K562 (cell line): ENCODE measurements at regions not wholly inside any gene's neighbourhood (a gene's known extent, or its start where the extent isn't known, plus 50 kb on each side); places are given as distances from the start of the nearest gene placed in this dataset.

ENCODE experiments used
- ATAC-seq: fragments of 200-7000 bp; cut with Tn5 transposase; 3 replicates; pipeline ENCODE4 v1.9.1; 2020; ENCODE audit warnings: moderate library complexity
- BruUV-seq: library from RNA; stranded (reverse); fragments of 400-500 nt; replicated peaks from 2 replicates; lab custom pipeline; 2021; lab: Mats Ljungman, UMichigan
- CTCF ChIA-PET: fragments of 300-600 bp; formaldehyde crosslinking; extraction: SDS; loops from one replicate; lab custom pipeline; 2021; ENCODE audit warnings: low intra/inter-chr PET ratio; lab: Yijun Ruan, JAX
- POLR2A ChIA-PET: fragments of 300-600, 350-650 bp; sonication (Branson Sonifier 250); formaldehyde crosslinking; extraction: SDS; loops from one replicate; lab custom pipeline; 2021; ENCODE audit warnings: antibody characterized with exemption, inconsistent platforms; lab: Yijun Ruan, JAX
- DNase-seq, 4 experiments: peaks; one replicate each; pipeline versions ENCODE4 v3.0.0 to v3.0.0-alpha.2; 2011 to 2018; ENCODE audit warnings: low spot score in 3 of 4, mixed read lengths in 3 of 4; ENCODE audit errors: extremely low read depth in 1 of 4
- FAIRE-seq: peaks from 2 replicates; lab custom pipeline; 2011; peaks lifted over from hg19 to GRCh38; lab: Jason Lieb, UNC
- H2AFZ ChIP-seq: 2 replicates; pipeline ENCODE4 v1.6.0; 2011; ENCODE audit warnings: low read depth, low read length, control low read depth, inconsistent platforms
- H3K27ac ChIP-seq: fragments of 200-600 bp; 3 replicates; pipeline ENCODE4 v1.8.0; 2011; ENCODE audit warnings: low read depth, mild to moderate bottlenecking, control low read depth, inconsistent platforms, low read length, moderate library complexity, mixed read lengths; ENCODE audit errors: extremely low read depth
- H3K27me3 ChIP-seq, 2 experiments: fragments of 300-600 bp in 1 of 2; 2 replicates in 1 of 2; 3 replicates in 1 of 2; pipeline versions ENCODE4 v1.6.0 to v1.8.0; 2011; ENCODE audit warnings: inconsistent platforms in 2 of 2, low read length in 2 of 2, mild to moderate bottlenecking in 1 of 2, mixed read lengths in 1 of 2, moderate library complexity in 1 of 2; ENCODE audit not compliant: control insufficient read depth in 2 of 2, insufficient read depth in 2 of 2
- H3K36me3 ChIP-seq: fragments of 300-600 bp; 3 replicates; pipeline ENCODE4 v1.8.0; 2011; ENCODE audit warnings: mild to moderate bottlenecking, low read length, inconsistent platforms; ENCODE audit not compliant: control insufficient read depth, insufficient read depth
- H3K4me1 ChIP-seq, 2 experiments: fragments of 200-600 bp in 1 of 2; replicated peaks in 1 of 2; 2 replicates in 1 of 2; 3 replicates in 1 of 2; pipeline versions ENCODE4 v1.5.1 to v1.8.0; 2011; ENCODE audit warnings: inconsistent platforms in 2 of 2, low read length in 2 of 2, mild to moderate bottlenecking in 1 of 2, mixed read lengths in 1 of 2, moderate library complexity in 1 of 2; ENCODE audit not compliant: control insufficient read depth in 2 of 2, insufficient read depth in 2 of 2
- H3K4me2 ChIP-seq: 2 replicates; pipeline ENCODE4 v1.6.1; 2011; ENCODE audit warnings: low read length, control low read depth, inconsistent platforms, mixed read lengths; ENCODE audit not compliant: insufficient read depth
- H3K4me3 ChIP-seq: fragments of 200-600 bp; sonication (generic), shearing (Covaris generic); 2 replicates; pipeline ENCODE4 v1.5.1; 2016; ENCODE audit warnings: control low read depth, inconsistent platforms
- H3K79me2 ChIP-seq: fragments of 200-600 bp; 3 replicates; pipeline ENCODE4 v1.8.0; 2011; ENCODE audit warnings: low read length, inconsistent platforms; ENCODE audit not compliant: control insufficient read depth, insufficient read depth
- H3K9ac ChIP-seq, 2 experiments: 2 replicates each; pipeline versions ENCODE4 v1.6.0 to v1.6.1; 2011; ENCODE audit warnings: low read depth in 2 of 2, low read length in 2 of 2, control low read depth in 1 of 2, inconsistent platforms in 1 of 2, mild to moderate bottlenecking in 1 of 2, mixed read lengths in 1 of 2; ENCODE audit not compliant: insufficient read depth in 1 of 2
- H3K9me1 ChIP-seq: one replicate; pipeline ENCODE4 v1.6.0; 2011; ENCODE audit warnings: inconsistent platforms, mild to moderate bottlenecking, low read length, moderate library complexity; ENCODE audit not compliant: control insufficient read depth, insufficient read depth
- H3K9me3 ChIP-seq: replicated peaks from 2 replicates; pipeline ENCODE4 v1.5.1; 2011; ENCODE audit warnings: low read depth, low read length, inconsistent platforms; ENCODE audit not compliant: control insufficient read depth, insufficient read depth
- H4K20me1 ChIP-seq: replicated peaks from 2 replicates; pipeline ENCODE4 v1.6.1; 2011; ENCODE audit warnings: low read length, inconsistent platforms, mixed read lengths; ENCODE audit not compliant: control insufficient read depth, insufficient read depth
- HOXB6 ChIP-seq: fragments of 250-450 bp; sonication (Bioruptor Pico); IDR thresholded peaks from 2 replicates; pipeline ENCODE4 v1.5.1; 2022; ENCODE audit warnings: mild to moderate bottlenecking, borderline replicate concordance
- IRF1 ChIP-seq: sonication (generic); formaldehyde crosslinking; IDR thresholded peaks from 2 replicates; pipeline ENCODE4 v1.8.0; 2022; ENCODE audit warnings: missing genetic modification reagents, mild to moderate bottlenecking, borderline replicate concordance
- MBD1 ChIP-seq: fragments of 250-450 bp; sonication (Bioruptor Pico); IDR thresholded peaks from 2 replicates; pipeline ENCODE4 v1.8.0; 2022; ENCODE audit warnings: inconsistent platforms
- MYC ChIP-seq, 2 experiments: fragments of 250-450 bp in 1 of 2; sonication (Bioruptor Pico) in 1 of 2; IDR thresholded peaks; 2 replicates each; pipeline versions ENCODE4 v1.5.1 to v1.6.1; 2012 to 2021; ENCODE audit warnings: low read depth in 2 of 2, borderline replicate concordance in 1 of 2, improper control_type of control experiment in 1 of 2, low read length in 1 of 2, mild to moderate bottlenecking in 1 of 2, moderate library complexity in 1 of 2
- NFIC ChIP-seq: fragments of 450-650 bp; IDR thresholded peaks from 2 replicates; pipeline ENCODE4 v1.6.1; 2017; ENCODE audit warnings: mild to moderate bottlenecking, inconsistent platforms
- SMAD2 ChIP-seq: fragments of 150-350 bp; IDR thresholded peaks from 2 replicates; pipeline ENCODE4 v1.6.1; 2014; ENCODE audit warnings: low read depth, mild to moderate bottlenecking, low read length
- TOE1 ChIP-seq, 2 experiments: fragments of 450-650 bp in 1 of 2; sonication (generic) in 1 of 2; formaldehyde crosslinking in 1 of 2; IDR thresholded peaks; 2 replicates each; pipeline versions ENCODE4 v1.7.1 to v1.8.0; 2016 to 2022; ENCODE audit warnings: borderline replicate concordance in 2 of 2, mild to moderate bottlenecking in 2 of 2, antibody characterized with exemption in 1 of 2, inconsistent platforms in 1 of 2, low read depth in 1 of 2, missing genetic modification reagents in 1 of 2, moderate library complexity in 1 of 2
- U2AF1 ChIP-seq: fragments of 200-400 bp; formaldehyde crosslinking; optimal IDR thresholded peaks from 2 replicates; pipeline ENCODE3; 2017; ENCODE audit warnings: mild to moderate bottlenecking, low read depth, low read length, moderate library complexity
- ZNF175 ChIP-seq: fragments of 200-800 bp; sonication (Bioruptor generic); IDR thresholded peaks from 2 replicates; pipeline ENCODE4 v1.6.1; 2016; ENCODE audit warnings: low read depth, mild to moderate bottlenecking, missing genetic modification characterization, missing compliant biosample characterization
- ZNF24 ChIP-seq: fragments of 450-650 bp; IDR thresholded peaks from 2 replicates; pipeline ENCODE4 v1.6.1; 2016
- ZNF277 ChIP-seq: fragments of 250-450 bp; sonication (Bioruptor Pico); IDR thresholded peaks from 2 replicates; pipeline ENCODE4 v1.8.0; 2022; ENCODE audit warnings: inconsistent platforms, mild to moderate bottlenecking, moderate library complexity, borderline replicate concordance
- ZNF551 ChIP-seq: fragments of 250-450 bp; sonication (Bioruptor Pico); IDR thresholded peaks from 2 replicates; pipeline ENCODE4 v1.5.0; 2021; ENCODE audit warnings: mild to moderate bottlenecking, moderate library complexity
- WGBS: fragments of 100-300 bp; shearing (Covaris generic); methylation state at CpG from one replicate; pipeline ENCODE4 v1.1.6; 2016; ENCODE audit warnings: low coverage, mixed read lengths; ENCODE audit not compliant: insufficient coverage; ENCODE audit errors: missing lambda C conversion rate; 5-methylcytosine and 5-hydroxymethylcytosine counted together
- in situ Hi-C: fragments of 300-500 bp; cut with MboI; formaldehyde crosslinking; loops from 4 replicates; pipeline ENCODE4 v1.15.0; 2018; ENCODE audit warnings: inconsistent platforms, mixed read lengths
- intact Hi-C: fragments of 100-400 bp; cut with micrococcal nuclease; formaldehyde crosslinking; loops from 2 replicates; pipeline ENCODE4 v1.14.2; 2022
- TF ChIP-seq, protein P1 (sequence below), 2 experiments: IDR thresholded peaks; 2 replicates each; pipeline ENCODE4 v1.6.1; 2012; ENCODE audit warnings: improper control_type of control experiment in 2 of 2, low read depth in 2 of 2, low read length in 2 of 2, borderline replicate concordance in 1 of 2
- TF ChIP-seq, protein P2 (sequence below): fragments of 250-450 bp; sonication (Bioruptor Pico); IDR thresholded peaks from 2 replicates; pipeline ENCODE4 v1.8.0; 2021; ENCODE audit warnings: mild to moderate bottlenecking, moderate library complexity

GRCh38 chr3:88220126-88220525 is 70.4 kb downstream of the C3orf38 start:
- ATAC-seq (no peak), FAIRE-seq (no peak), DNase-seq (no peak)
- no peaks in the 10 kb centered on the region for H3K9me1 ChIP-seq
- BruUV-seq, result no TSS peak
- H3K4me1 ChIP-seq, result no peaks in the 10 kb centered on the region
- intact Hi-C loops (no loop called here), in situ Hi-C loops (loop anchor here (25.0 kb wide), 1 partner anchor 1867 kb away; no protein-coding TSS in a partner anchor)
- H3K27ac ChIP-seq, result no peak overlapping the region
- H3K9ac ChIP-seq, result no peak overlapping the region
- no peaks in the 10 kb centered on the region for H4K20me1 ChIP-seq
- H3K4me3 ChIP-seq, result no peak overlapping the region
- H2AFZ ChIP-seq, result no peak overlapping the region
- H3K27me3 ChIP-seq, result no peaks in the 10 kb centered on the region
- CTCF ChIA-PET, result no interaction called here
- no peak overlapping the region for H3K4me2 ChIP-seq
- POLR2A ChIA-PET, result no interaction called here
- H3K9me3 ChIP-seq, result no peaks in the 10 kb centered on the region
- H3K36me3 ChIP-seq, result no peaks in the 10 kb centered on the region
- H3K79me2 ChIP-seq, result no peaks in the 10 kb centered on the region
- 0% methylated on average over 4 of the region's 4 CpGs for WGBS
- no peak for TF ChIP-seq MYC (IDR thresholded peaks at IDR 0.05; ENCODE audit: low read depth, low read length)
- no peak for TF ChIP-seq MYC (CRISPR knock-in tag; IDR thresholded peaks at IDR 0.05; ENCODE audit: borderline replicate concordance, low read depth)
- TF ChIP-seq MBD1 (CRISPR knock-in tag), result no peak
- TF ChIP-seq ZNF277 (CRISPR knock-in tag), result no peak
- no peak for TF ChIP-seq NFIC
- TF ChIP-seq SMAD2, result no peak
- no peak for TF ChIP-seq ZNF551 (CRISPR knock-in tag)
- TF ChIP-seq TOE1 (IDR thresholded peaks at IDR 0.05; ENCODE audit: borderline replicate concordance), result no peak
- no peak for TF ChIP-seq TOE1 (CRISPR knock-in tag; IDR thresholded peaks at IDR 0.05; ENCODE audit: borderline replicate concordance, low read depth)
- TF ChIP-seq, protein P1, sequence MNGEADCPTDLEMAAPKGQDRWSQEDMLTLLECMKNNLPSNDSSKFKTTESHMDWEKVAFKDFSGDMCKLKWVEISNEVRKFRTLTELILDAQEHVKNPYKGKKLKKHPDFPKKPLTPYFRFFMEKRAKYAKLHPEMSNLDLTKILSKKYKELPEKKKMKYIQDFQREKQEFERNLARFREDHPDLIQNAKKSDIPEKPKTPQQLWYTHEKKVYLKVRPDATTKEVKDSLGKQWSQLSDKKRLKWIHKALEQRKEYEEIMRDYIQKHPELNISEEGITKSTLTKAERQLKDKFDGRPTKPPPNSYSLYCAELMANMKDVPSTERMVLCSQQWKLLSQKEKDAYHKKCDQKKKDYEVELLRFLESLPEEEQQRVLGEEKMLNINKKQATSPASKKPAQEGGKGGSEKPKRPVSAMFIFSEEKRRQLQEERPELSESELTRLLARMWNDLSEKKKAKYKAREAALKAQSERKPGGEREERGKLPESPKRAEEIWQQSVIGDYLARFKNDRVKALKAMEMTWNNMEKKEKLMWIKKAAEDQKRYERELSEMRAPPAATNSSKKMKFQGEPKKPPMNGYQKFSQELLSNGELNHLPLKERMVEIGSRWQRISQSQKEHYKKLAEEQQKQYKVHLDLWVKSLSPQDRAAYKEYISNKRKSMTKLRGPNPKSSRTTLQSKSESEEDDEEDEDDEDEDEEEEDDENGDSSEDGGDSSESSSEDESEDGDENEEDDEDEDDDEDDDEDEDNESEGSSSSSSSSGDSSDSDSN (IDR thresholded peaks at IDR 0.05; ENCODE audit: borderline replicate concordance in 1 of 2, low read depth in 2 of 2, low read length in 2 of 2), result no peak
- TF ChIP-seq, protein P2, sequence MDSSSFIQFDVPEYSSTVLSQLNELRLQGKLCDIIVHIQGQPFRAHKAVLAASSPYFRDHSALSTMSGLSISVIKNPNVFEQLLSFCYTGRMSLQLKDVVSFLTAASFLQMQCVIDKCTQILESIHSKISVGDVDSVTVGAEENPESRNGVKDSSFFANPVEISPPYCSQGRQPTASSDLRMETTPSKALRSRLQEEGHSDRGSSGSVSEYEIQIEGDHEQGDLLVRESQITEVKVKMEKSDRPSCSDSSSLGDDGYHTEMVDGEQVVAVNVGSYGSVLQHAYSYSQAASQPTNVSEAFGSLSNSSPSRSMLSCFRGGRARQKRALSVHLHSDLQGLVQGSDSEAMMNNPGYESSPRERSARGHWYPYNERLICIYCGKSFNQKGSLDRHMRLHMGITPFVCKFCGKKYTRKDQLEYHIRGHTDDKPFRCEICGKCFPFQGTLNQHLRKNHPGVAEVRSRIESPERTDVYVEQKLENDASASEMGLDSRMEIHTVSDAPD (CRISPR knock-in tag), result no peak
- TF ChIP-seq U2AF1, result no peak
- TF ChIP-seq ZNF24, result no peak
- TF ChIP-seq IRF1 (CRISPR knock-in tag), result no peak
- TF ChIP-seq HOXB6, result no peak
- TF ChIP-seq ZNF175 (CRISPR knock-in tag), result no peak
